HG03520 (cell line): ENCODE measurements at regions not wholly inside any gene's neighbourhood (a gene's known extent, or its start where the extent isn't known, plus 50 kb on each side); places are given as distances from the start of the nearest gene placed in this dataset.
A peak's percentile ranks its signal among the peaks of the same experiment; 100 is the strongest.
"Not testable (repeated sequence)": the region's sequence is repeated elsewhere in the genome, so short reads cannot be mapped to it uniquely, and the experiment has no call there.

Experiments
- ATAC-seq: cut with Tn5 transposase; IDR thresholded peaks from one replicate; pipeline ENCODE4 v1.9.1; 2021; ENCODE audit warnings: mild to moderate bottlenecking, moderate library complexity; ENCODE audit not compliant: unreplicated experiment

- ATAC-seq = no peak
Observed at GRCh38 chr5:67817652-67818051, 397.9 kb upstream of the PIK3R1 start.

GRCh38 chr5:67816456-67816855 is 399.1 kb upstream of the PIK3R1 start:
- no peak for ATAC-seq

GRCh38 chr5:67815455-67816391 is 399.8 kb upstream of the PIK3R1 start:
- no peak for ATAC-seq

DNA sequence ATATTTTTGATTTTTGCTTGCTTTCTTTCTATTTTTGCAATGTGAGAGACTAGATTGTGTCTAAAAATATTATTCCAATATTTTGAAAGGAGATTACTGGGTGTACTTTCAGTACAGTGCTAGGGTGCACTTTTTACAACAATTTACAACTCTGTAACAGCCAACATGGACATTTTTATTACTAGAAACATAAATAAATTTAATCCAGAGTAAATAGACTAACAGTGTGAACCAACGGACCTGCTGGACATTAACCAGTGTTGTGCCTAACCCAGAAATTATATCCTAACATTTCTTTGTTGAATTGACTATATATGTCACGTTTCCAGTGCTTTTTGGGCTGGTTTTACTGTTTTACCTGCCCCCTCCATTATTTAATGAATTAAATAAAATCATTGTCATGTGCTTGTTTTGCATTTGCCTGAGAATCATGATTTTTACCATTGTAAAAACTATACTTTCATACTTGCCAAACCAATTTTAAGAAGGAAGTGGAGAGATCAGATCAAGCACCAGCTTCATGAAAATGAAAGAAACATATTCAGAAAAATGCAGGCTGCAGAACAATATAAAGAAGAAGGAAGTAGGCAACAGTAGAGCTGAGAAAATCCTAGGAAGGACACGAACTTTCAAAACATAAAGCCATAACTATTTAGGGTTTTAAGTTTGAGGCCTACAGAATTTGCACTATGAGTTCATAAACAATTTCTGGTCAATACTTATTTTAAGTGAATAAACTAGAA is 400.8 kb upstream of the PIK3R1 start:
- no peak for ATAC-seq

GRCh38 chr5:67813877-67814539 is 401.5 kb upstream of the PIK3R1 start:
- no peak for ATAC-seq

DNA sequence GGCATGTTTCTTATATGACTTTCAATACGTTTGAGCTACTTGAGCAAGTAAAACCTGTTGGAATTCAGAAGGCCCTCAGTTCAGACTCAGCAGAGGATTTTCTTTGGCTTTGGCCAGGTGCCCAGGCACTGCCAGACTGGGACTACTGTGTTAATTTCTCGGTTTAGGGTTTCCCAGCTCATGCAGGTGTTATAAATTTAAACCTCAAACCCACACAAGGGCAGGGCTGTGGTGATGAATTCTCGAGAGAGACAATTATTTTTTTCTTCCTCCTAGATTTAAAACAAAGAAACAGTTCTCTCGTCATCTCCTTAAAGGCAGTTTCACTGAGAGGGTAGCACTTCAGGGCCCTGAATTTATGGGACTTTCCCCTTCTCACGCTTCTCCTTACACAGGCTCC is 406.0 kb upstream of the PIK3R1 start:
- ATAC-seq = no peak

DNA sequence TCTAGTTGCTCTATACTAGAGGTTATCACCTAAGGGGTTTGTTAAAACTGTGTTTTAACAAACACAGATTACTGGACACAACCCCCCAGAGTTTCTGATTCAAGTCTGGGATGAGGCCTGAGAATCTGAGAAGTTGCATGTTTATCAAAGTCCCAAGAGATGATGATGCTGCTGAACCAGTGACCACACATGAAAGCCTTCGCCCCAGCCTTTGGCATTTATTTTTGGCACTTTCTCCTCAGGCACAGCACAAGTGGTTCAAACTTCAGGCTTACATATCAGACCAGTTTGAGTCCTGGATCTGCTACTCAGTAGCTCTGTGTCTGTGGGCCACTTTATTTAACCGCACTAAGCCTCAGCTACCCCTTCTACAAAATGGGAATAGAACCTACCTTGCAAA is 407.2 kb upstream of the PIK3R1 start:
- no peak for ATAC-seq

- no peak for ATAC-seq
Observed at GRCh38 chr5:67807439-67807888, 408.1 kb upstream of the PIK3R1 start.

- no peak for ATAC-seq
Observed at GRCh38 chr5:67806654-67807438, 408.7 kb upstream of the PIK3R1 start.

GRCh38 chr5:67805666-67806348 is 409.7 kb upstream of the PIK3R1 start:
- no peak for ATAC-seq

GRCh38 chr5:67802766-67803165 is 412.8 kb upstream of the PIK3R1 start:
- ATAC-seq = peak; percentile 56

- ATAC-seq = no peak
Observed at GRCh38 chr5:67799732-67800234, 415.8 kb upstream of the PIK3R1 start.

GRCh38 chr5:67798470-67798869 is 417.1 kb upstream of the PIK3R1 start:
- not testable (repeated sequence) for ATAC-seq

DNA sequence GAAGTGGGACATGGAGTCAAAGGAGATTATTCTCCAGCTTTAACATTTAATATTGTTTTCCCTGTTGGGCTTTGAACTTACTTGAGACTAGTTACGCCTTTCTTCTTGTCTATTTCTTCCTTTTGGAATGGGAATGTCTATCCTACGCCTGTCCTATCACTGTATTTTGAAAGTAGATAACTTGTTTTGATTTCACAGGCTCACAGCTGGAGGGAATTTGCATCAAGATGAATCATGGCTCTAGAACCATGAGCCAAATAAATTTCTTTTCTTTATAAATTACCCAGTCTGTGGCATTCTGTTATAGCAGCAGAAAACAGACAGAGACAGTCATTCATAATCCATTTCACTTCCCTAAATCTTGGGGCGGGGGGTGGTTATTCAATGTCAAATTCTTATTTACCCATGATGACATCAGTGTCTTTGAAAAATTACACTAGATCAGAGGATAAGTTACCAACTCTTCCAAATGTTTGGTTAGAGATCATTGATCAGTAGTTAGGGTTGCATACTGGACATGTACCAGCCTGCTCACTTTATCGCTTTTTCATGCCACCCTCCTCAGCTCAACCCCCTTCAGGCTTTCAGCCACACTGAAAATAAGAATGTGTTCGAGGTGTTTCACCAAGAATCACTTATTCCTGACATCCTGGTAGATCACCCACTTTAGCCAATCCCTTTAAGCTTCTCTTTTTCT is 419.6 kb upstream of the PIK3R1 start:
- ATAC-seq = no peak

DNA sequence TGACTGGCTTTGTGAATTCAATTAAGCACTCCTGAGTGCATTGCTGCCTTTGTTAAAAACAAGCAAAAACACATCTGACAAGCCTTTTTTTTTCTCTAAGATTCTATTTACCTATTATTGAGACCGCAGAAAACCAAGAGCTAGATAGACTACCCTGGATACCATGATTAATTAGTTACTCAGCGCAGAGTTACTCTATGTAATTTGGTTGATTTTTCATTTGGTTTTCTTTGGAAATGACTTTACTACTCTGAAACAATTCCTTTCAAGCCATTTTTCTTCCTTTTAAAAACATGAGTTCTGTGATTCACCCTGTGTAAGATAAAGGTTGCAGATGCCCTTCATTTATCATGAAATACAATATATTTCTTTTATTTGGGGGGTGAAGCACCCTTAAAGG is 421.6 kb upstream of the PIK3R1 start:
- no peak for ATAC-seq

GRCh38 chr5:67793418-67793817 is 422.1 kb upstream of the PIK3R1 start:
- no peak for ATAC-seq

GRCh38 chr5:67792891-67793290 is 422.7 kb upstream of the PIK3R1 start:
- ATAC-seq = no peak

GRCh38 chr5:67790390-67790789 is 425.2 kb upstream of the PIK3R1 start:
- no peak for ATAC-seq

DNA sequence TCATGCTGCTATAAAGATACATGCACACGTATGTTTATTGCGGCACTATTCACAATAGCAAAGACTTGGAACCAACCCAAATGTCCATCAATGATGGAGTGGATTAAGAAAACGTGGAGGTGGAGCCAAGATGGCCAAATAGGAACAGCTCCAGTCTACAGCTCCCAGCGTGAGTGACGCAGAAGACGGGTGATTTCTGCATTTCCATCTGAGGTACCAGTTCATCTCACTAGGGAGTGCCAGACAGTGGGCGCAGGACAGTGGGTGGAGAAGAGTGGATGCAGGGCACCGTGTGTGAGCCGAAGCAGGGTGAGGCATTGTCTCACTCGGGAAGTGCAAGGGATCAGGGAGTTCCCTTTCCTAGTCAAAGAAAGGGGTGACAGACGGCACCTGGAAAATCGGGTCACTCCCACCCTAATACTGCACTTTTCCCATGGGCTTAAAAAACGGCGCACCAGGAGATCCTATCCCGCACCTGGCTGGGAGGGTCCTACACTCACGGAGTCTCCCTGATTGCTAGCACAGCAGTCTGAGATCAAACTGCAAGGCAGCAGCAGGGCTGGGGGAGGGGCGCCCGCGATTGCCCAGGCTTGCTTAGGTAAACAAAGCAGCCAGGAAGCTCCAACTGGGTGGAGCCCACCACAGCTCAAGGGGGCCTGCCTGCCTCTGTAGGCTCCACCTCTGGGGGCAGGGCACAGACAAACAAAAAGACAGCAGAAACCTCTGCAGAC is 435.5 kb upstream of the PIK3R1 start:
- not testable (repeated sequence) for ATAC-seq
